ENCODE measurements at regions not wholly inside any gene's neighbourhood (a gene's known extent, or its start where the extent isn't known, plus 50 kb on each side); places are given as distances from the start of the nearest gene placed in this dataset.

DNA sequence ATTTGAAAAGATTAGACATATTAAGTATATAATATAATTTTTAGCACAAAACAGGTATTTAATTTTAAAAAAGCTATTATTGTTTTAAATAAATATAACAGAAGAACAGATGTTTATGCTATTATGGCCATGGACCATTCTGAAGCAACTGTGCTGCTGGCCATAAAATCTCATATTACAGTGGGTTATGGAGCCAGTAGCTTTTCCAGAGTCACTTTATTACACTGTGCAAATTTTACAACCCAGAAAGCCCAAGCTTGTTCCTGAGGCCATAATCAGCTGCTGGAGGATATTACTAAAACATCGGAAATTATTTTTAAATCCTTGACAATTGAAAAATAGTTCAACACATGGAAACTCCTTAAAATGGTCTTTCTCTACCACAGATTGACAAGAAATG is 557.3 kb upstream of the KCNMB2 start:
- TF ChIP-seq POLR2AphosphoS5 (IDR thresholded peaks at IDR 0.05; ENCODE audit: low read depth, low read length) (no peak), POLR2A (IDR thresholded peaks at IDR 0.05; ENCODE audit: low read depth, low read length) (no peak)

Data from GM12891 (cell line).